Fibroblast of the aortic adventitia (primary cell): ENCODE measurements at regions not wholly inside any gene's neighbourhood (a gene's known extent, or its start where the extent isn't known, plus 50 kb on each side); places are given as distances from the start of the nearest gene placed in this dataset.
"Not testable (repeated sequence)": the region's sequence is repeated elsewhere in the genome, so short reads cannot be mapped to it uniquely, and the experiment has no call there.

Experiments
- DNase-seq: peaks from one replicate; pipeline ENCODE4 v3.0.0-alpha.2; 2010; ENCODE audit warnings: low read depth
- H3K4me3 ChIP-seq: 2 replicates; pipeline ENCODE4 v1.5.1; 2011; ENCODE audit warnings: low read depth, mild to moderate bottlenecking, control low read depth, low read length, moderate library complexity
- TF ChIP-seq, protein P1 (sequence below): IDR thresholded peaks from 2 replicates; pipeline ENCODE4 v1.5.1; 2011; ENCODE audit warnings: mild to moderate bottlenecking, low read length, control low read depth, inconsistent platforms; ENCODE audit not compliant: insufficient read depth

DNA sequence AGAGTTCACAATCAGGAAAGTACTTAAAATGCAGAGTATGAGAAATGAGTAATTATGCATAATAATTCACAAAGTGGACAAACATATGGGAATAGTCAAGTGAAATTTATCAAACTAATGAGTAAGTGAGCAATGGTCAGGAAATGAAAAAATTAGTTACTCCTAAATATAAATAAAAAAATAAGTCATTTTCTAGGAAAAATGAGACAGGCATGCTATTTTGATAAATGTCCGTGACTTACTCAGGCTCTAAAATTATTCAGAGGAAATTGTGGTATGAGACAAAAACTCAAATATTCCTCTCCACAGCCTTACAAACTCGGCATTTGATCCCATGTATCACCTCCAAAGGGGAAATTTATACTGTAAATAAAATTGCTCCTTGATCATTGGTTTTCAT is 181.2 kb downstream of the COX18 start:
- TF ChIP-seq, protein P1, sequence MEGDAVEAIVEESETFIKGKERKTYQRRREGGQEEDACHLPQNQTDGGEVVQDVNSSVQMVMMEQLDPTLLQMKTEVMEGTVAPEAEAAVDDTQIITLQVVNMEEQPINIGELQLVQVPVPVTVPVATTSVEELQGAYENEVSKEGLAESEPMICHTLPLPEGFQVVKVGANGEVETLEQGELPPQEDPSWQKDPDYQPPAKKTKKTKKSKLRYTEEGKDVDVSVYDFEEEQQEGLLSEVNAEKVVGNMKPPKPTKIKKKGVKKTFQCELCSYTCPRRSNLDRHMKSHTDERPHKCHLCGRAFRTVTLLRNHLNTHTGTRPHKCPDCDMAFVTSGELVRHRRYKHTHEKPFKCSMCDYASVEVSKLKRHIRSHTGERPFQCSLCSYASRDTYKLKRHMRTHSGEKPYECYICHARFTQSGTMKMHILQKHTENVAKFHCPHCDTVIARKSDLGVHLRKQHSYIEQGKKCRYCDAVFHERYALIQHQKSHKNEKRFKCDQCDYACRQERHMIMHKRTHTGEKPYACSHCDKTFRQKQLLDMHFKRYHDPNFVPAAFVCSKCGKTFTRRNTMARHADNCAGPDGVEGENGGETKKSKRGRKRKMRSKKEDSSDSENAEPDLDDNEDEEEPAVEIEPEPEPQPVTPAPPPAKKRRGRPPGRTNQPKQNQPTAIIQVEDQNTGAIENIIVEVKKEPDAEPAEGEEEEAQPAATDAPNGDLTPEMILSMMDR, result no peak
- H3K4me3 ChIP-seq, result no peak overlapping the region
- no peak for DNase-seq

DNA sequence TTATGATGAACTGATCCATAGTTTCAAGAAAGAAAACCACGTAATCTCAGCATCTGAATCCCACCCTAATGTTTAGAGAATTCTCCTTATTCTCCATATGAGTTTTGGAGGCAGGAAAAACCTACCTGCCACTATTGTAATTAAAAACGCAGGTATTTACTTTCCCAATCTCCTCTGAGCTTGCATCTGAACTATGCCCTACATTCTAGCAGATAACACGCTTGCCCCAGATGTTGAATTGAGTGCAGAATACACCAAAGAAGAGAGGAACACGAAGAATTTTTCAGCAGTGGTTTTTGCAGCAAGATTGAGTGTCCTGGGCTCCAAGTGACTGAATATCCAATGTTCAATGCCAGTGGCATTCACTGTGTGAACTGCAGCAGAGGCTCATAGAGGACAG is 182.4 kb downstream of the COX18 start:
- H3K4me3 ChIP-seq, result no peak overlapping the region
- DNase-seq, result no peak
- TF ChIP-seq, protein P1, result no peak

DNA sequence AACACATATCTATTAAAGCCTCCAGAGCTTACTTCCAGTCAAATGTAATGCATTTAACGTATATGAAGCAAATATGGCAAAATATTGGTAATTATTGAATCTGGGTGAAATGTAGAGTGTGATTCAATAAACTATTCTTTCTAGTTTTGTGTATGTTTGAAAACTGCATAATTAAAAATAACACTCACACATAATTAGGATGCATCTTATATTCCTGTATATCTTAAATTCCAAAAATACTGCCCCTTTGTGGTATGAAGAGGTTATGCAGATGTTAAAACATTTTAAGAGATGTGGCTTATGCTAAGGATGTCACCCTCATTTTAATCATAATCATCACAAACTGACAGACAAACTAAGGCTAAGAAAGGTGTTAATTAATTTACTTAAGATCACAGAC is 182.9 kb downstream of the COX18 start:
- no peak for DNase-seq
- TF ChIP-seq, protein P1, result peak; percentile 41

DNA sequence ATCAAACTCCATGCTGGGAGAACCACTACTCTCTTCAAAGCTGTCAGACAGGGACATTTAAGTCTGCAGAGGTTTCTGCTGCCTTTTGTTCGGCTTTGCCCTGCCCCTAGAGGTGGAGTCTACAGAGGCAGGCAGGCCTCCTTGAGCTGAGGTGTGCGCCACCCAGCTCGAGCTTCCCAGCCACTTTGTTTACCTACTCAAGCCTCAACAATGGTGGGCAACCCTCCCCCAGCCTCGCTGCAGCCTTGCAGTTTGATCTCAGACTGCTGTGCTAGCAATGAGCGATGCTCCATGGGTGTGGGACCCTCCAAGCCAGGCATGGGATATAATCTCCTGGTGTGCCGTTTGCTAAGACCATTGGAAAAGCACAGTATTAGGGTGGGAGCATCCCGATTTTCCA is 185.3 kb downstream of the COX18 start:
- not testable (repeated sequence) for DNase-seq, H3K4me3 ChIP-seq

More for the DNA sequence above, 182.9 kb downstream of the COX18 start:
- H3K4me3 ChIP-seq, result no peak overlapping the region

DNA sequence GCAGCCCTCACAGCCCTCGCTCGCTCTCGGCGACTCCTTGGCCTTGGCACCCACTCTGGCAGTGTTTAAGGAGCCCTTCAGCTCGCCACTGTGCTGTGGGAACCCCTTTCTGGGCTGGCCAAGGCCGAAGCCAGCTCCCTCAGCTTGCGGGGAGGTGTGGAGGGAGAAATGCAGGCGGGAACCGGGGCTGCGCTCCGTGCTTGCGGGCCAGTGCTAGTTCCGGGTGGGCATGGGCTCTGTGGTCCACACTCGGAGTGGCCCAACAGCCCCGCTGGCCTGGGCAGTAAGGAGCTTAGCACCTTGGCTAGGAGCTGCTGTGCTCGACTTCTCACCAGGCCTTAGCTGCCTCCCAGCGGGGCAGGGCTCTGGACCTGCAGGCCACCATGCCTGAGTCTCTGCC is 192.6 kb downstream of the COX18 start:
- H3K4me3 ChIP-seq, result no peak overlapping the region
- TF ChIP-seq, protein P1, result no peak
- DNase-seq, result no peak

DNA sequence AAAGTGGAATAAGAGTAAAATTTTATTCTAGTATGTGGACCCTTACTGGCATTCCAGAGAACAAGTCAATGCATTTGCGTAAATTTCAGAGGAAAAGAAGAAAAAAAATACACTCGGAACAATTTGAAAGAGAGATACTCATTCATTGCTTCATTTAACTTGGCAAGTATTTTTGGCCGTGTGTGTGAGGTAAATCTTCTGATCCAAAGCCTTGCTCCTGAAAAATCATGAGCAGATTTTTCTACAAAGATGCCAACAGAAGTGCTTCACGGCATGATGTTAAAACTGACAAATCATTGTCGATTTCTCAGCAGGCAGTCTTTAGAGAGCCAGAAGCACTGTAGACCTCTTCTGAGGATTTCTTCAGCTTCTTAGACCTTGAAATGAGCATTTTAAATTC is 194.0 kb downstream of the COX18 start:
- TF ChIP-seq, protein P1, result no peak
- H3K4me3 ChIP-seq, result no peak overlapping the region
- peak; percentile 54 for DNase-seq

DNA sequence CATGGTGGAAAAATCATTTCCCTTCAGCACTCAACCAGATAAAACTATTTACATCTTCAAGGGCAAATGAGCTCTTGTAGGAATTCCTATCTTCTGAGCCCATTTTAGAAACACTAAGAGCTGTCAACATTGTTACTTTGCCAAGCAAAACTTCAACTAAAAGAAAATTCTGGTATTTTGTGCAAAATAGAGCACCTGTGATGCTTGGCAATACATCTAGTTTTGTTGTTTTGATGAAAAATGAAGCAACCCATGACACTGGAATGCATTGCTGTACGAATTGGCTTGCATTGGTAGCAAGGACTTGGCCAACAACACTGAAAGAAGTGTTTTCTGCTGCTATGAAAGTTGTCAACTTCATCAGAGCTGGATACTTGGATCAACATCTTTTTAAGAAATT is 194.4 kb downstream of the COX18 start:
- no peak overlapping the region for H3K4me3 ChIP-seq
- TF ChIP-seq, protein P1, result no peak
- DNase-seq, result peak; percentile 73
